ENCODE measurements at regions not wholly inside any gene's neighbourhood (a gene's known extent, or its start where the extent isn't known, plus 50 kb on each side); places are given as distances from the start of the nearest gene placed in this dataset.

- Histone ChIP-seq H3K27ac (ENCODE audit: low read depth, low read length) (no peak overlapping the region), H3K9me3 (ENCODE audit: low read depth, low read length) (no peaks in the 10 kb centered on the region), H2AFZ (ENCODE audit: low read length) (no peak overlapping the region), H4K20me1 (ENCODE audit: insufficient read depth, low read length) (no peaks in the 10 kb centered on the region), H3K27me3 (ENCODE audit: insufficient read depth, low read length) (peaks cover 3% of the 10 kb centered on the region), H3K4me1 (ENCODE audit: insufficient read depth, low read length) (no peaks in the 10 kb centered on the region), H3K79me2 (ENCODE audit: insufficient read depth, low read length) (no peaks in the 10 kb centered on the region), H3K36me3 (ENCODE audit: insufficient read depth, low read length) (no peaks in the 10 kb centered on the region), H3K4me3 (ENCODE audit: insufficient read depth, low read length) (no peak overlapping the region), H3K4me2 (ENCODE audit: insufficient read depth, low read length) (no peak overlapping the region)
- TF ChIP-seq CTCF (IDR thresholded peaks at IDR 0.05; ENCODE audit: extremely low read depth, low read depth, low read length), result no peak
- DNase-seq (ENCODE audit: insufficient read length, low spot score, missing footprints), result peak; percentile 10
Observed at GRCh38 chr9:16308645-16309044, 561.8 kb downstream of the BNC2 start.

GRCh38 chr9:16309082-16309468, 561.4 kb downstream of the BNC2 start:
- Histone ChIP-seq H3K4me2 (ENCODE audit: insufficient read depth, low read length) (no peak overlapping the region), H2AFZ (ENCODE audit: low read length) (no peak overlapping the region), H3K9me3 (ENCODE audit: low read depth, low read length) (no peaks in the 10 kb centered on the region), H3K79me2 (ENCODE audit: insufficient read depth, low read length) (no peaks in the 10 kb centered on the region), H3K4me3 (ENCODE audit: insufficient read depth, low read length) (no peak overlapping the region), H4K20me1 (ENCODE audit: insufficient read depth, low read length) (no peaks in the 10 kb centered on the region), H3K36me3 (ENCODE audit: insufficient read depth, low read length) (no peaks in the 10 kb centered on the region), H3K4me1 (ENCODE audit: insufficient read depth, low read length) (no peaks in the 10 kb centered on the region), H3K27ac (ENCODE audit: low read depth, low read length) (no peak overlapping the region), H3K27me3 (ENCODE audit: insufficient read depth, low read length) (peaks cover 3% of the 10 kb centered on the region)
- no peak for TF ChIP-seq CTCF (IDR thresholded peaks at IDR 0.05; ENCODE audit: extremely low read depth, low read depth, low read length)
- DNase-seq (ENCODE audit: insufficient read length, low spot score, missing footprints), result peak; percentile 11

GRCh38 chr9:16309469-16310271, 560.8 kb downstream of the BNC2 start:
- no peak overlapping the region for H2AFZ ChIP-seq (ENCODE audit: low read length)
- no peak for TF ChIP-seq CTCF (IDR thresholded peaks at IDR 0.05; ENCODE audit: extremely low read depth, low read depth, low read length)
- H3K4me2 ChIP-seq (ENCODE audit: insufficient read depth, low read length), result no peak overlapping the region
- H3K27ac ChIP-seq (ENCODE audit: low read depth, low read length), result no peak overlapping the region
- H3K9me3 ChIP-seq (ENCODE audit: low read depth, low read length), result no peaks in the 10 kb centered on the region
- no peaks in the 10 kb centered on the region for H4K20me1 ChIP-seq (ENCODE audit: insufficient read depth, low read length)
- H3K36me3 ChIP-seq (ENCODE audit: insufficient read depth, low read length), result no peaks in the 10 kb centered on the region
- H3K79me2 ChIP-seq (ENCODE audit: insufficient read depth, low read length), result no peaks in the 10 kb centered on the region
- H3K27me3 ChIP-seq (ENCODE audit: insufficient read depth, low read length), result peaks cover 3% of the 10 kb centered on the region
- no peaks in the 10 kb centered on the region for H3K4me1 ChIP-seq (ENCODE audit: insufficient read depth, low read length)
- DNase-seq (ENCODE audit: insufficient read length, low spot score, missing footprints), result peak; percentile 58
- no peak overlapping the region for H3K4me3 ChIP-seq (ENCODE audit: insufficient read depth, low read length)

- DNase-seq (ENCODE audit: insufficient read length, low spot score, missing footprints), result peak; percentile 62
- Histone ChIP-seq H3K4me2 (ENCODE audit: insufficient read depth, low read length) (no peak overlapping the region), H3K4me3 (ENCODE audit: insufficient read depth, low read length) (no peak overlapping the region), H3K4me1 (ENCODE audit: insufficient read depth, low read length) (no peaks in the 10 kb centered on the region), H3K9me3 (ENCODE audit: low read depth, low read length) (no peaks in the 10 kb centered on the region), H3K79me2 (ENCODE audit: insufficient read depth, low read length) (no peaks in the 10 kb centered on the region), H2AFZ (ENCODE audit: low read length) (peak overlapping the region; percentile 37), H3K27me3 (ENCODE audit: insufficient read depth, low read length) (peaks cover 3% of the 10 kb centered on the region), H3K36me3 (ENCODE audit: insufficient read depth, low read length) (no peaks in the 10 kb centered on the region), H4K20me1 (ENCODE audit: insufficient read depth, low read length) (no peaks in the 10 kb centered on the region), H3K27ac (ENCODE audit: low read depth, low read length) (no peak overlapping the region)
- TF ChIP-seq CTCF (IDR thresholded peaks at IDR 0.05; ENCODE audit: extremely low read depth, low read depth, low read length), result no peak
Observed at GRCh38 chr9:16310278-16311110, 560.0 kb downstream of the BNC2 start.

All from osteoblast (primary cell).